Stimulated activated CD4-positive, alpha-beta T cell treated with anti-CD3 and anti-CD28 coated beads, Interleukin-1b, Interleukin-23, amount 100 ng/mL, for 4 hours (primary cell): ENCODE measurements at regions not wholly inside any gene's neighbourhood (a gene's known extent, or its start where the extent isn't known, plus 50 kb on each side); places are given as distances from the start of the nearest gene placed in this dataset.

Experiments
- DNase-seq, 2 donors: peaks; one replicate each; pipeline ENCODE4 v3.0.0-alpha.2; 2020; ENCODE audit warnings: low read depth in 2 of 2

DNA sequence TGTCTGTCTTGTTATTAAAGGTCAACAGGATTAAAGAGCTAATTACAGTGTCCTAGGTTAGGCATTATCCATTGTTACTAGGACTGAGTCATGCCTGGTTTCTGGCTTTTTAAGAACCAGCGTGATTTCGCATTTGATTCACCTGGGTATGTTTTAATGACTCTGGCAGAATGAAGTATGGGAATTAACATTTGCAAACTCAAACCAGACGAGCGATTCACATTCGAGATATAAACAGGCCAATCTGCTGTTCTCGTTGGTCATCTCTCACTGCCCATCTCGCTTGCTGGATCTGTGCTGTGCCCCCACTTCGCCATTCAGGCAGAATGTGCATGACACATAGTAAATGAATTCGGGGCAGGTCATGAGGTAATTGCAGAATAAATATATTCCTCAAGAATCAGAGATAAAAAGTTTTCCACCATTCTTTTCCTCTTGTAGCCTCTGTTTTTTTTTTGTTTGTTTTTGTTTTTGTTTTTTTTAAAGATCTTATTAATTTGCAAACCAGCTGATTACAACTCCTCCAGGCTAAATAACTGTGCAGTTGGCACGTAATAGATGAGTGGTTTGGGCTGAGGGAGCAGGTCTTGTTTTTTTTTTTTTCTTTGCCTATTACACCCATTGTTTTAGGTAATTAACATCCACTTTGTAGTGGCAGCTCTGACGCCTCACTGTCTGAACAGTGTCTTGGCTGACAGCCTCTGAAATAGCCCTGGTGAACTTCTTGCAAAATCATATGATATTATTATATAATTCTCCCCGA is 313.5 kb upstream of the MSX2 start:
- DNase-seq = no peak

GRCh38 chr5:174411479-174411819 is 312.9 kb upstream of the MSX2 start:
- DNase-seq = no peak

GRCh38 chr5:174412374-174412773 is 312.0 kb upstream of the MSX2 start:
- no peak for DNase-seq

GRCh38 chr5:174412941-174413340 is 311.4 kb upstream of the MSX2 start:
- no peak for DNase-seq

- no peak for DNase-seq
These were observed 310.6 kb upstream of the MSX2 start for GRCh38 chr5:174413567-174414314.

DNA sequence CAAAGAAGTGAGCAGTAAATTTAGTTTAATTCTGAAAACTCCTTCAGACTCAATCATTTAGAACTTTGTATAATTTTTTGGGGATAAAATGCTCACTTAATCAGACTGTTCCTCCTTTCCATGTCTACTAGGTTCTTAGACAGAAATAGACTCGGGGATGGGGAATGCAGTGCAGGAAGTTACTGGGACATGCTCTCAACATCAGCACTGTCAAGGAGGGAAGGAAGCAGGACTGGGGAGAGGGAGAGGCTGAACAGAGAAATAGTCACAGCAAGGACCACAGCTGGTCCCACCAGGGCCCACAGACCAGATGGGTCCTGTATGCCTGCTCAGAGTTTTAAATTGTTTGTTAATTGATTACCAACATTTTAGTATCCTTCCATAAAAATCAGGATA is 310.1 kb upstream of the MSX2 start:
- DNase-seq = no peak

DNA sequence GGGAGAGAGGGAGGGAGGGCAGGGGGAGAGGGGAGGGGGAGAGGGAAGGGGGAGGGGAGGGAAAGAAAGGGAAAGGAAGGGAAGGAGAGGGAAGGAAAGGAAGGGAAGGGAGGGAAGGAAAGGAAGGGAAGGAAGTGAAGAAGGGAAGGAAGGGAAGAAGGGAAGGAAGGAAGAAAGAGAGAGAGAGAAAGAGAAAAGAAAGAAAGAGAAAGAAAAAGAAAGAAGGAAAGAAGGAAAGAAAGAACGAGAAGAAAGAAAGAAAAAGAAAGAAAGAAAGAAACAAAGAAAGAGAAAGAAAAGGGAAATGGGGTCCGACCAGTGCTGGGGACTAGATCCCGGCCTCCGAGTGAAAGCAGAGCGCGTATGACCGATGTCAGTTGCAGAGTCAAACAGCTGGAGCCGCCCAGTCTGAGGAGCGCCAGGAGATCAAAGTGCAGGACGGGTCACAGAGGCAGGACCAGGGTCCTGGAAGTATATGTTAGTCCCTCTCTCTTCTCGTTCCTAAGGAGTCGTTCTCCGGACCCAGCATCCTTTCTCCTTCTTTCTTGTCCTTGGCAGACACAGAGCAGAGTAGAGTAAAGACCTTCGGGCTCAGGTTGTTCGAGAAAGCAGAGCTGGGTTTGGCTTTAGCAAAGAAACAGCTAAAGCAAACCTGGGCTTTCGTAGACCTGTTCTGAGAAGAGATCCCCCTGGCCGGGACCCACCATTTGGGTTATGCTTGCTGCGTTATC is 305.4 kb upstream of the MSX2 start:
- DNase-seq = no peak

DNA sequence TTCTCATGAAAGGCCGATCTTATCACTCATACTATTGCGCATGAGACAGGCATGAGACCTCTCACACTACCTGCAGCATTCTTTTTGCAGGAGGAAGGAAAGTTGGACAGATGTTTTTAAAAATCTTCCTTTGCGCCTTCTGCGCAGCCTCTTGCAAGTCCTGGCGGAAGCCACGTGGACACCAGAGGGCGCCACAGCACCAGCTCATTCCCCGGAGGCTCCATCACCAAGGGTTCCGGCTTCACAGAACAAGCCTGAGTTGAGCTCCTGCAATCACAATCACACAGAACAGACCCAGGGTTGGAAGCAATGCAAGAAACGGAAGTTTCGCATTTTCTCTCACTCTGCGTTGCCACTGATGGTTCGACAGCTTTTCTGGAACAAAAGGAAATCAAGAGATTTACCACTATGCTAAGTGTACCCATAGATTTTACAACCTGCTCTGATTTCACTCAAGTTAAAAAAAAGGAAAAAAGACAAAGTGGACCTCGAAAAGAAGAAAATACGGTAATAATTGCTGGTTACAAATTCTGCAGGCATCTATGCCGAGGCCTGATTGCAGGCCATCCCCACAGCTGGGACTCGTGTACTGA is 304.7 kb upstream of the MSX2 start:
- DNase-seq = peak; percentile 60 to 74

DNA sequence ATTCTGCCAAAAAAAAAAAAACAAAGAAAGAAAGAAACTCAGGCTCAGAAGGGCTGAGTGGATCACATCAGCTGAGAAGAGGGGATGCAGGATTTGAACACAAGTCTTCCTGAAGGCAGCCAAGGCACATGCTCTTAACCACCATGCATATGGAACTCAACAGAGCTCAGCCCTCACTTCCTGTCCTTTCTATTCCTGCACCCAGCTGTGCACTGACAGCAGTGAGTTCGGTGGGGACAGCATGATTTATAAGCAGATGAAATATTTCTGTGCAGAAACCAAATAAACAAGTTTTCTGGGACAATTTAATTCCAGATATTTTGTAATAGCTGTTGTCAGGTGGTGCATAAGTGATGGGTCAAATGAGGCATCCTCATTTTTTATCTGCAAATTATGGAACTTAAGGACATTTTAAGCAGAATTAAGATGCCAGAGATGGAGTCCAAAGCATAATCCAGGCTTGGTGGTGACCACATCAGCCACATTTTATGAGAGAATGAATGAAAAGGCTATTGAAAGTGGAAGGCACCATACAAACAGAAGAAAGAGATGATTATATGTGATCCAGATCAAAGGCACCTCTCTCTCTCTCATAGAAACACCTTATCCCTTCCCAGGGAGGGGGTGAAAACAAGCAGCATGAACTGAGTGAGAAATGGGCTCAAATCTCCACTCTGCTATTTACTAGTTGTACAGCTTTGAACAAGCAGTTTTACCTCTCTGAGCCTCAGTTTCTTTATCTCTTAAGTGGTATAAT is 303.6 kb upstream of the MSX2 start:
- no peak for DNase-seq

DNA sequence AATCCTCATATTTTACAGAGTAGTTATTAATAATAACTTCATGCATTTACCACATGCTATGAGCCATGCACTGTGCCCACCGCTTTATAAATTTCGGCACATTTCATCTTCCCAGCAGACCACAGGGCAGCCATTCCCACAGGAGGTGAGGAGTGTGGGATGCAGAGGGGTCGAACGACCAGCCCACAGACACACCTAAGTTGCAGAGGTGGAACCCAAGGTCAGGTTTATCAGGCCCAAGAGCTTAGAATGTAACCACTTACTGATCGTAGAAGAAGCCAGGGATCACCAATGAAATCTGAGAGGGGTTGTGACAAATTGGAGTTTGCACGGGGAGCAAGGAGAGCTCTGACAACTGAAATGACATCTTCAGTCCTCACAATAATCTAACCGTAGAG is 303.0 kb upstream of the MSX2 start:
- DNase-seq = no peak

GRCh38 chr5:174423558-174423957 is 300.8 kb upstream of the MSX2 start:
- no peak for DNase-seq

DNA sequence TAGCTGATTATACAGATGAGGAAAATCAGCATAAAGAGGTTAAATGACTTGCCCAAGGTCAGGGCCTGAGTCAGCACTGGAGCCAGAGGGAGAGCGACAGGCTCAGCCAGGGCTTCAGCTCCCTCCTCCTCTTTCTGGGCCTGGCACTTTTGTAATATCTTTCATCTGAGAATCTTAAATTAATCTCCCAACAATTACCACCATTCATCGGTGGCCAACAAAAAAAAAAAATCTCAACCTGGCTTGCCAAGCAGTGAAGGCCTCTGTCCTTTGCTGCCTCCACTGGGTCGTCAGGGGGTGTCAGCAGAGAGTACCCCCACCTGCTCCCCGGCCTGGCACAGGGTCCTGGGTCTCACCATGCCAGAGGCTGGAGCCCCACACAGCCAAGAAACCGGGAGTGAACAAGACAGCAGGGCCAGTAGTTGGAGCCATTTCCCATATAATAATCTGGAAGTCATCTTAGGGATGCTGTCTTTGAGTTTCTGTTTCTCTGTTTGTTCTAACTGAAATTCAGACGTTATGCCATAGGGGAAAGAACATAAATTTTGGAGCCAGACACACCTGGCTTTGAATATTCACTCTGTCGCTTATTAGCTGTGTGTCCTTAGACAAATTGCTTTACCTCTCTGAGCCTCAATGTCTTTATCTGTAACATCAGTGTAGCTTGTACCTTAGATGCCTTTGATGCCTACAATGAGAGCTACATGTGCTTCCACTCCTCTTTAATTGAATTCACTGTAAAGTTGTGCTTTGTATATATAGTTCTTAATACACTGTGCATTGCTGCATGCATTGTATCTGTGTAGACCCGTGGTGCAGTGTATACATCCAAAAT is 299.9 kb upstream of the MSX2 start:
- DNase-seq = no peak

DNA sequence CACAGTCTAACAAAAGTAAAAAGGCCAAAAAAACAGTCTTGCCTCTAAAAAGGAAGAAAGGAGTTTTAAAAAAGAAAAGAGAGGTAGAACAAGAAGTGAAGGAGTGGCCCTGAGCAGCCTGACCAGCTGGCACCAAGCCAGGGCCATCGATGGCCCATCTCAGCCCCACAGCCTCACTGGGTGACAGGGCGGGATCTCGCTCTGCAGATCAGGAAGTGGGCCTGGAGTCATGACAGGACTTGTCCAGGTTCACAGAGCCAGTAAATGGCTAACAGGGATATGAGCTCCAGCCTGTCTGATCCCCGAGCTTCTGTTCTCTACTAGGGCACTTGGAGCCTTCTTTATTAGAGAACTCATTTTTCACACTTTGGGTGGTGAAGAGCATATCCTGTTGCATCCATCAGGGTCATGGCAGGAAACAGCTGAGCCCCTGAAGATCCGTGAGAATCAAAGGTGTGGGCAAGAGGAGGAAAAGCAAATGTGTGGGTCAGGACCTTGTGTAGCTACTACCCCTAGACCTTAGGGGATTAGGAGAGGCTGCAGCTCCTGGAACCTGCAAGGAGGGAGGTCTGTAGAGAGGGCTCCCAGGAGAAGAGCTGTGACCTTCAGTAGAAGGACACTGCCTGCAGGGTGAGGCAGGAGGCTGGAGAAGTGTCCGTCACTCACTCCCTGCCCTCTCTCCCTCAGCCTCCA is 299.0 kb upstream of the MSX2 start:
- DNase-seq = no peak

DNA sequence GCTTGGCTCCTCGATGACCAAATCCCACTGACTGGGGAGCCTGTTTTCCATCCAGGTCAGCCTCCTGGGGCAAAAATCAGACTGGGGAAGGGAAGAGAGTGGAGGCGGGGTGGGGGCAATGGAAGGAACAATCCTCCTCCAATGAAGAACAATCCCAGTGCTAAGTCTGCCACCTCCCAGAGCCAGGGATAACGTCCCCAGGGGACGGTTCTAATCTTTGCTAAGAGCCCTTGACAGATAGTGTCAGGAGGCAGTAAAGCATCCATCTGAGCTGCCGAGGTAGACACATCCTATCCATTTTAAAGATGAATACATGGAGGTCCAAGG is 298.5 kb upstream of the MSX2 start:
- no peak for DNase-seq

- DNase-seq = no peak
These were observed 298.0 kb upstream of the MSX2 start for GRCh38 chr5:174426388-174426787.

DNA sequence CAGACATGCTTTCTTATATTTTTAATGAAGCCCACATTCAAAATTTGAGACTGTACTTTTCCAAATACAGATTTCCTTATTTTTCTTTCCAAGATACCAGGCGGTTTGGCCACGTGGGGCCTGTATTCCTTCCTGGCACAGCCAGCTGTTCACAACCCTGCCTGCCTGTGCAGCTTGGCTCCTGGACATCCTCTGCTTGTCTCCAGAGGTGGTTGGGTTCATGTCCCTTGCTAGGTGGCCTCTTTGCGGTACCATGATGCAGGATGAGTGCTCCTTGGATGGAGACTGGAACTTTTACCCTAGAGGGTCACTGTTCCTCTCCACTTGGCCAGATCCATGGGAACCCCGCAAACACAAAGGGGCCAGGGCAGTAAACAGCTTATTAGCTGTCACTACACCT is 297.5 kb upstream of the MSX2 start:
- no peak for DNase-seq

- no peak for DNase-seq
These were observed 297.1 kb upstream of the MSX2 start for GRCh38 chr5:174427304-174427703.

GRCh38 chr5:174428895-174429294 is 295.5 kb upstream of the MSX2 start:
- no peak for DNase-seq

- no peak for DNase-seq
These were observed 293.4 kb upstream of the MSX2 start for GRCh38 chr5:174430940-174431339.

GRCh38 chr5:174431504-174431903 is 292.9 kb upstream of the MSX2 start:
- DNase-seq = no peak
